Dedifferentiated amniotic fluid mesenchymal stem cell (primary cell): ENCODE measurements at regions not wholly inside any gene's neighbourhood (a gene's known extent, or its start where the extent isn't known, plus 50 kb on each side); places are given as distances from the start of the nearest gene placed in this dataset.

Experiments
- DNase-seq: peaks from one replicate; pipeline ENCODE4 v3.0.0-alpha.2; 2016; ENCODE audit errors: extremely low spot score

DNA sequence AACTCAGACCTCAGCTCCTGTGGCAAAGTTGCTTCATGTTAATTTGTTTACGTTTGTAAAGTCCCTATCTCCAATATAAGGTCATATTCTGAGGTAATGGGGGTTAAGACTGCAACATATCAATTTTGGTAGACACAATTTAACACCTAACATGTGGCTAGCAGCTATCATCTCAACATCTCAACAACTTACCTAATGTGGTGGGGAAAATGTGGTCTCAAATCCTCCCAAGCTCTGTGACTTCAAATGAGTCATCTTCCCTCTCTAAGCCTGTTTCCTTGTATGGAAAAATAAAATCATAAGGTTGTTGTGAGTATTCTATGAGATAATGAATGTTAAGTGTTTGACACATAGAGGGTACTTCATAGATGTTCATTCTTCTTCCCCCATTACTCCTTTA lies 443.3 kb downstream of the CDK5RAP2 start:
- no peak for DNase-seq

- no peak for DNase-seq
These were observed 462.9 kb downstream of the CDK5RAP2 start for GRCh38 chr9:120117081-120117480.

DNA sequence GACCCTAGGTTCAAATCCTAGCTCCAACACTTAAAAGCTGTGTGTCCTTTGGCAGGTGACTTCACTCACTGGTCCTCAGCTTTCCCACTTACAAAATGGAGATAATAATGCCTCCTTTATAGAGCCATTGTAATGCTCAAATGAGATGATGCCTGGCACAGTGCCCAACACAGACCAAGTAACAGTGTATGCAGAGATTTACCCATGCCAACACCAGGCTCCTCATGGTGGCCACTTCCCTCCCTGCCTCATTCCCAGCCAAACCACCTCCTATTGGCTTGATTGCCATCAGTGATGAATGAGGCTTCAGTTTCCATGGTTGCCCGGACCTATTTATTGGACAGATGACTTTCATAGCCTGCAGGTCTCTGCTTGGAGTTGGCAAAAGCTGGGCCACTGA lies 469.4 kb downstream of the CDK5RAP2 start:
- no peak for DNase-seq

- no peak for DNase-seq
These were observed 470.7 kb downstream of the CDK5RAP2 start for GRCh38 chr9:120109242-120109641.

DNA sequence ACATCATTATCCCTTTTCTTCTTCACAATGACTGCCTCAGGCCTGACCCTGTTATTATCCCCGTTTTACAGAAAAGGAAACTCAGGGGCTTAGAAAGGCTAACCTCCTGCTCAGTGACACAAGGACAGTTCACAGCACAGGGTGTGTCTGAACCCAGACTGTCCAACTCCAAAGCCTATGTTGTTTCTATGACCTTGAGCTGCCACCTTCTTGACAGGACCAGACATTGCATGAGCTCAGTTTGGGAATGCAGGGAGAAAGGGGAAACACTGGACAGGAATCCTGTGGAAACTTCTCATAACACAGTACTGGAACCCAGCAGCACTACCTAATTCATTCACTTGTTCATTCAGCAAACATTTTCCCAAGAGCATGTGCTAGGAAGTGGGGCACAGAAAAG lies 472.8 kb downstream of the CDK5RAP2 start:
- no peak for DNase-seq

DNA sequence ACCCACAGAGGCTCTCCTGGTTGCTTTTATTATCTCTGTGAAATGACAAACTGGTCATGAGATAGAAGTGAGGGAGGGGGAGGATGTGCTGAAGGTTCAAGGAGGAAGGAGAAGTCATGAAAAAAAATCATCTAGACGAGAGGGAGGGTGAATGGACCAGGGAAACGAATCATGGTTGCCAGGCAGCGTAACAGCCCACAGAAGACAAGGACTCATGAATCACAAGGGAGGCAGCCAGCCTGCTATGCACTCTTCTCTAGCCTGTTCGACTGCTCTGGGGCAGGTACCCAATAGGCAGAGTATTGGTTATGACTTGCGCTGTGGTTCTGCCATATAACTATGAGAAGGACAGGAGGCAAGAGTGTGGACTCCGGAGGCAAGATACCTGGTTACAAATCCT lies 475.2 kb downstream of the CDK5RAP2 start:
- no peak for DNase-seq

GRCh38 chr9:120100595-120100994 lies 479.4 kb downstream of the CDK5RAP2 start:
- no peak for DNase-seq

GRCh38 chr9:120099065-120099464 lies 480.9 kb downstream of the CDK5RAP2 start:
- no peak for DNase-seq

GRCh38 chr9:120098584-120098983 lies 481.4 kb downstream of the CDK5RAP2 start:
- no peak for DNase-seq

GRCh38 chr9:120091206-120091605 lies 488.8 kb downstream of the CDK5RAP2 start:
- DNase-seq = no peak

GRCh38 chr9:120080849-120081248 lies 499.1 kb downstream of the CDK5RAP2 start:
- DNase-seq = no peak

GRCh38 chr9:120078112-120078511 lies 501.9 kb downstream of the CDK5RAP2 start:
- DNase-seq = no peak

- DNase-seq = no peak
These were observed 508.2 kb downstream of the CDK5RAP2 start for GRCh38 chr9:120071760-120072159.

DNA sequence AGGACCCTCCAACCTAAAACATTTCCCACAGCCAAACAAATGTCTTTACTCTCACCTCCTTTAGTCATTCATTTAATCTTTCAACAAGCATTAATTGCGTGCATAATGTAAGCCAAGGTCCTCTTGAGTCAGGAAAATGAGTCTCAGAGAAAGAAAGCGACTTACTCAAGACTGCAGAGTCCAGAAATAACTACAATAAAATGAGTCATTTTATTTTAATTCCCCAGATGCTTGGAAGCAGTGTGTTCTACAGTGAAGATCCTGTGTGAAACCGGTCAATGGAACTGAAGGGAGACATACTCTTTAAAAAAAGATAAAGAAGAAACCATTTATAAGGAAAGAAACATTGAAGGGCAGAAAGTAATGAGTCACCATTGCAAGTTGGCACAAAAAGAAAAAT lies 513.7 kb downstream of the CDK5RAP2 start:
- DNase-seq = no peak

- no peak for DNase-seq
These were observed 514.8 kb downstream of the CDK5RAP2 start for GRCh38 chr9:120065151-120065550.

DNA sequence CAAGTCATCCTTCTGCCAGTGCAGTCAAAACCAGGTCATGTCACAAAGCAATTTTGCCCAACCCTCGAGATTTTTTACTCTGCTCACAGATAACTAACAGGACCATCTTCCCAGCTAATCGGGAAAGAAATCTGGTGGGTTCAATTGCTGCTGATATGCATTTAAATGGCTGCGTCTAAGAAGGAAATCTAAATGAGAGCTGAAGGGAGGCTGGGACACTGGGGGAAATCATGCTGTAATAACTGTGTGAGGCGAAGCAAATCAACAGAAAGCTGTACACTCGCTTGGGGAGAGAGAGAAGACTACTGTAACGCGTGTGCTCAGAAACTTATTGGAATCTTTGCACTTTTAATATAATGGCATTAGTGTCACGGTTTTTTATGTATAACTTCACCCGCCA lies 535.0 kb downstream of the CDK5RAP2 start:
- DNase-seq = no peak

DNA sequence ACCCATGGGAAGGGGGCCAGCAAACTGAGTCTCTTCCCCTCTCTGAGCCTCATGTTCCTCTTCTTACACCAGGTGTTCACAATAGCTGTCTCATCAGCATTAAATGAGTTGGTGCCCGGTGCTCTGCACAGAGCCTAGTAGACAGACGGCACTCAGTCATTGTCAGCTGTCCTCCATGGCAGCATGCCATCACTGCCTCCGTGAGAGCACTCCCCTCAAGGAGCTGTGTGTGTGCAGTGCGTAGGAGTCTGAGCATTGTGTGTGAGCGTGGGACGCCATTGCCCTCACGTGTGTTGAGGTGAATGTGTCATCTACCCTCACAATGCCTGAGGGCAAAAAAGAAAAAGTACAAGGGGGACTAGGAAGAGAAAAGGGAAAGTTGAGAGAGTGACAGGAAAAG lies 536.5 kb downstream of the CDK5RAP2 start:
- DNase-seq = no peak

GRCh38 chr9:120040896-120041295 lies 539.1 kb downstream of the CDK5RAP2 start:
- DNase-seq = no peak

- DNase-seq = no peak
These were observed 541.6 kb downstream of the CDK5RAP2 start for GRCh38 chr9:120038342-120038741.

- DNase-seq = no peak
These were observed 547.3 kb downstream of the CDK5RAP2 start for GRCh38 chr9:120032639-120033038.

DNA sequence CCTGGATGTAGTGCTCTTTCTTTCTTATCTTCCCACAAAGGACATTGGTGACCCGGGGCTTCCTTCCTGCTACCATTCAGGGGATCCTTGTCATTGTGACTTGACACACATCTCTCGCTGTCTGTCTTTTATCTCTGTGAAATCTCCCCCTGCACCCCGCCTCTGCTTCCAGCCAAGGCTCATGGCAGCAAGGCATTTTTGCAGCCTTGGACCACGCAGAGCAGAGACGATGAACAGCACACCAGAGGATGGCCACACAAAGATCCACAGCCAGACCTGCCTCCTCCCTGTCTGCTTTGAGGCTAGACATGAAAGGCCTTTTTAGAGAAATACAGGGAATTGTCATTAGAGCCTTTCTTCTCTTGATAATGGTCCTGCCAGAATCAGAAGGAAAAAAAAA lies 549.1 kb downstream of the CDK5RAP2 start:
- no peak for DNase-seq

- no peak for DNase-seq
These were observed 561.4 kb downstream of the CDK5RAP2 start for GRCh38 chr9:120018550-120018949.

- DNase-seq = no peak
These were observed 561.9 kb downstream of the CDK5RAP2 start for GRCh38 chr9:120018037-120018436.

DNA sequence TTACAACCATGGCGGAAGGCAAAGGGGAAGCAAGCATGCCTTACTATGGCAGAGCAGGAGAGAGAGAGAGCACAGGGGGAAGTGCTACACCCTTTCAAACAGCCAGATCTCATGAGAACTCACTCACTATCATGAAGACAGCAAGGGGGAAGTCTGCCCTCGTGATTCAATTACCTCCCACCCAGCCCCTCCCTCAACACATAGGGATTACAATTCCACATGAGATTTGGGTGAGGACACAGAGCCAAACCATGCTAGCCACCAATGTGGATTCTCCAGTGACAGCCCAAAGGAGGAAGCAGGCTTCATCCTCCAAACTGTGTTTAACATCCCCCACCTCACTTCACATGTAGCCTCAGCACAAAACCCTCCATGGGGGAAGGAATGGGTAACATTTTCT lies 563.7 kb downstream of the CDK5RAP2 start:
- no peak for DNase-seq

DNA sequence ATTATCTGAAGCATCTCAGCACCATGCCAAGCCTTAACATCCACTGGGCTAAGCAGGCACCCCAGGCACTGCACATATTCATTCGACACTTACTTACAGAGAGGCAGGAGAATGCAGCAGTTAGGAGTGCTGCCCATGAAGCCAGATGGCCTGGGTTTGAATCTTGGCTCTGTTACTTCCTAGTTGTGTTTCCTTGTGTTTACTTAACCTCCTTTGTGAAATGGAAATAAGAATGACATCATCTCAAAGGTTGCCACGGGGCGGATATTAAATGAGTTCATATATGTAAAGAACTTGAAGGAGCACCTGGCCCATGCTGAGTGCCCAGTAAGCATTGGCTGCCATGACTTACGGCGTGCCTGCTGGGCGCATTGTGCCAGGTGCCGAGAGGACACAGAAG lies 565.2 kb downstream of the CDK5RAP2 start:
- DNase-seq = no peak
